Activated CD4-positive, CD25-positive, alpha-beta regulatory T cell treated with anti-CD3 and anti-CD28 coated beads, Interleukin-2, amount 50 U/mL, for 24 hours (primary cell): ENCODE measurements at regions not wholly inside any gene's neighbourhood (a gene's known extent, or its start where the extent isn't known, plus 50 kb on each side); places are given as distances from the start of the nearest gene placed in this dataset.

Source experiments
- ATAC-seq, 2 donors: fragments of 150-1000 bp; cut with Tn5 transposase; one replicate each; pipeline ENCODE4 v1.10.0; 2021; ENCODE audit warnings: mild to moderate bottlenecking in 1 of 2, moderate library complexity in 1 of 2

GRCh38 chr4:43244688-43245382, 352.3 kb downstream of the GRXCR1 start:
- ATAC-seq, result no peak

GRCh38 chr4:43251841-43252240, 359.3 kb downstream of the GRXCR1 start:
- ATAC-seq, result no peak

- no peak for ATAC-seq
These were observed 361.0 kb downstream of the GRXCR1 start for GRCh38 chr4:43253541-43253940.

- no peak for ATAC-seq
These were observed 372.2 kb downstream of the GRXCR1 start for GRCh38 chr4:43264730-43265129.

- ATAC-seq, result no peak
These were observed 379.4 kb downstream of the GRXCR1 start for GRCh38 chr4:43271946-43272345.

GRCh38 chr4:43274376-43274775, 381.9 kb downstream of the GRXCR1 start:
- no peak for ATAC-seq

GRCh38 chr4:43275779-43276178, 383.3 kb downstream of the GRXCR1 start:
- no peak for ATAC-seq

GRCh38 chr4:43276321-43276720, 383.8 kb downstream of the GRXCR1 start:
- no peak for ATAC-seq

- ATAC-seq, result no peak
These were observed 384.5 kb downstream of the GRXCR1 start for GRCh38 chr4:43277003-43277402.

- no peak for ATAC-seq
These were observed 390.0 kb downstream of the GRXCR1 start for GRCh38 chr4:43282534-43282933.

- no peak for ATAC-seq
These were observed 393.6 kb downstream of the GRXCR1 start for GRCh38 chr4:43286137-43286536.

GRCh38 chr4:43296946-43297528, 404.5 kb downstream of the GRXCR1 start:
- ATAC-seq, result no peak

GRCh38 chr4:43316813-43317212, 424.3 kb downstream of the GRXCR1 start:
- no peak for ATAC-seq

GRCh38 chr4:43325220-43325967, 432.9 kb downstream of the GRXCR1 start:
- ATAC-seq, result no peak

GRCh38 chr4:43330288-43330687, 437.8 kb downstream of the GRXCR1 start:
- ATAC-seq, result no peak

- ATAC-seq, result no peak
These were observed 438.9 kb downstream of the GRXCR1 start for GRCh38 chr4:43331226-43332051.

GRCh38 chr4:43332052-43332425, 439.5 kb downstream of the GRXCR1 start:
- ATAC-seq, result no peak

GRCh38 chr4:43337707-43338106, 445.2 kb downstream of the GRXCR1 start:
- ATAC-seq, result no peak

- no peak for ATAC-seq
These were observed 446.9 kb downstream of the GRXCR1 start for GRCh38 chr4:43339435-43339834.

- ATAC-seq, result no peak
These were observed 449.2 kb downstream of the GRXCR1 start for GRCh38 chr4:43341741-43342140.

GRCh38 chr4:43343298-43343697, 450.8 kb downstream of the GRXCR1 start:
- no peak for ATAC-seq

- ATAC-seq, result no peak
These were observed 452.9 kb downstream of the GRXCR1 start for GRCh38 chr4:43345323-43345925.

- ATAC-seq, result no peak
These were observed 456.1 kb downstream of the GRXCR1 start for GRCh38 chr4:43348591-43348990.
